Esophagus muscularis mucosa (tissue), 3 donors: ENCODE measurements at regions not wholly inside any gene's neighbourhood (a gene's known extent, or its start where the extent isn't known, plus 50 kb on each side); places are given as distances from the start of the nearest gene placed in this dataset.

ENCODE experiments used
- POLR2A ChIP-seq: fragments of 450-650 bp; IDR thresholded peaks from one replicate; pipeline ENCODE4 v1.6.1; 2017; ENCODE audit warnings: antibody characterized with exemption, moderate library complexity, mild to moderate bottlenecking, low read depth
- TF ChIP-seq, protein P1 (sequence below), 3 experiments: fragments of 200-600 bp in 2 of 3; fragments of 450-650 bp in 1 of 3; sonication (generic) in 2 of 3; IDR thresholded peaks; one replicate each; pipeline ENCODE4 v1.5.1; 2017 to 2019; ENCODE audit warnings: antibody characterized with exemption in 3 of 3, mild to moderate bottlenecking in 2 of 3, moderate library complexity in 1 of 3

DNA sequence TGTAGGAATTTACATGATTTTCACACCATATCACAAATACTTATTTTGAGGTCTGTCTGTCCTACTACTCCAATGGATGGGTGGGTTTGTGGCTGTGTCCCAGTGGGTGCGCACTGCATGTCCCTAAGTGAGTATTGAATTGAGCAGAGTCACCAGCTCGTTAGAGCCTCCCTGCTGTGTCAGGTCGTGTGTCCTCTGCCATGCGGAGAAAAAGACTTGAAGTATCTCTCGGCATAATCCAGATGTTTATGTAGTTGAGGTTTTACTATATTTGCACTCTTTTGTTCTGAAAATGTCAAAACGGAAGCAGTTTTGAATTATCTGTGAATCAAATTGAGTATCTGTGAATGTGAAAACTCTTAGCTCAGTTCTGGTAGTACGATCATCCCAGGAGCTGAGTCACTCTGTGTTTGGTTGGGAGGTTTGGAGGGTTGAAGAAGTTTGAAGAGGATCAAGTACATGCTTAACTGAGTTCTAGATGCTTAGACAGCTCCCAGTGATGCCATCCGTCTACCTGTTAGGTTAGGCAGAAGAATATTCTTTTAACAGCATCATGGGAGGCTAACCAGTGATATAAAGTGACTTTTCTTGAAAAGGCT is 194.2 kb downstream of the TENT4A start:
- TF ChIP-seq, protein P1, sequence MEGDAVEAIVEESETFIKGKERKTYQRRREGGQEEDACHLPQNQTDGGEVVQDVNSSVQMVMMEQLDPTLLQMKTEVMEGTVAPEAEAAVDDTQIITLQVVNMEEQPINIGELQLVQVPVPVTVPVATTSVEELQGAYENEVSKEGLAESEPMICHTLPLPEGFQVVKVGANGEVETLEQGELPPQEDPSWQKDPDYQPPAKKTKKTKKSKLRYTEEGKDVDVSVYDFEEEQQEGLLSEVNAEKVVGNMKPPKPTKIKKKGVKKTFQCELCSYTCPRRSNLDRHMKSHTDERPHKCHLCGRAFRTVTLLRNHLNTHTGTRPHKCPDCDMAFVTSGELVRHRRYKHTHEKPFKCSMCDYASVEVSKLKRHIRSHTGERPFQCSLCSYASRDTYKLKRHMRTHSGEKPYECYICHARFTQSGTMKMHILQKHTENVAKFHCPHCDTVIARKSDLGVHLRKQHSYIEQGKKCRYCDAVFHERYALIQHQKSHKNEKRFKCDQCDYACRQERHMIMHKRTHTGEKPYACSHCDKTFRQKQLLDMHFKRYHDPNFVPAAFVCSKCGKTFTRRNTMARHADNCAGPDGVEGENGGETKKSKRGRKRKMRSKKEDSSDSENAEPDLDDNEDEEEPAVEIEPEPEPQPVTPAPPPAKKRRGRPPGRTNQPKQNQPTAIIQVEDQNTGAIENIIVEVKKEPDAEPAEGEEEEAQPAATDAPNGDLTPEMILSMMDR (IDR thresholded peaks at IDR 0.05): no peak
- no peak for TF ChIP-seq POLR2A
